ENCODE measurements at regions not wholly inside any gene's neighbourhood (a gene's known extent, or its start where the extent isn't known, plus 50 kb on each side); places are given as distances from the start of the nearest gene placed in this dataset.

GRCh38 chr11:10920205-10920604, 62.4 kb upstream of the ZBED5 start:
- no peak for TF ChIP-seq ZFP30 (CRISPR knock-in tag; IDR thresholded peaks at IDR 0.05)
- no peak for TF ChIP-seq ZNF565 (CRISPR knock-in tag; conservative IDR thresholded peaks at IDR 0.05; ENCODE audit: low read depth)
- TF ChIP-seq PATZ1 (CRISPR knock-in tag; IDR thresholded peaks at IDR 0.05; ENCODE audit: borderline replicate concordance) = no peak
- TF ChIP-seq ZFP3 (CRISPR knock-in tag; IDR thresholded peaks at IDR 0.05) = no peak
- no peak for TF ChIP-seq RARB (CRISPR knock-in tag; IDR thresholded peaks at IDR 0.05)
- TF ChIP-seq ZC3H10 (CRISPR knock-in tag; IDR thresholded peaks at IDR 0.05) = no peak
- no peak for TF ChIP-seq ZNF70 (CRISPR knock-in tag; IDR thresholded peaks at IDR 0.05)
- no peak for TF ChIP-seq PPARA (CRISPR knock-in tag; IDR thresholded peaks at IDR 0.05; ENCODE audit: borderline replicate concordance)
- no peak for TF ChIP-seq POU6F1 (CRISPR knock-in tag; IDR thresholded peaks at IDR 0.05; ENCODE audit: borderline replicate concordance, low read depth)
- no peak for TF ChIP-seq ARNTL (CRISPR knock-in tag; IDR thresholded peaks at IDR 0.05; ENCODE audit: borderline replicate concordance, low read depth)
- no peak for TF ChIP-seq GLIS3 (CRISPR knock-in tag; IDR thresholded peaks at IDR 0.05)

All from SK-N-SH treated with all-trans-retinoic acid at 6 μM for 48 hours (cell line).